ENCODE measurements at regions not wholly inside any gene's neighbourhood (a gene's known extent, or its start where the extent isn't known, plus 50 kb on each side); places are given as distances from the start of the nearest gene placed in this dataset.
A peak's percentile ranks its signal among the peaks of the same experiment; 100 is the strongest.
"Not testable (repeated sequence)": the region's sequence is repeated elsewhere in the genome, so short reads cannot be mapped to it uniquely, and the experiment has no call there.

DNA sequence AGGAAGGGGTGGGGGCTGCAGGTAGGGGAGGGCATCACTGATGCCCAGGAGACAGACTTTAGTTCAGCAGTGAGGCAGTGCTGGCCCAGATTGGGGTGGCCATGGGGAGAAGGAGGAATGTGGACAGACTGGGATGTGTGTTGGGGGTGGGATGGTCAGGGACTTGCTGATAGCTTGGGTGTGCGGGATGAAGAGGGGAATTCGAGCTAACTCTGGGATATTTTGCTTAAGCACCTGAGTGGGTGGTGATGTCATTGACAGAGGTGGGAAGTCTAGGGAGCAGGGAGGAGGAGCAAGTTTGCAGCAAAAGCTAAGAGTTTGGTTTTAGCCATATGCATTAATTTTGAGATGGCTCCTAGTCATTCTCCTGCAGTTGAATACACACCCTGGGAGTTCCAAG lies 207.5 kb downstream of the RPLP1 start:
- no peak for DNase-seq

DNA sequence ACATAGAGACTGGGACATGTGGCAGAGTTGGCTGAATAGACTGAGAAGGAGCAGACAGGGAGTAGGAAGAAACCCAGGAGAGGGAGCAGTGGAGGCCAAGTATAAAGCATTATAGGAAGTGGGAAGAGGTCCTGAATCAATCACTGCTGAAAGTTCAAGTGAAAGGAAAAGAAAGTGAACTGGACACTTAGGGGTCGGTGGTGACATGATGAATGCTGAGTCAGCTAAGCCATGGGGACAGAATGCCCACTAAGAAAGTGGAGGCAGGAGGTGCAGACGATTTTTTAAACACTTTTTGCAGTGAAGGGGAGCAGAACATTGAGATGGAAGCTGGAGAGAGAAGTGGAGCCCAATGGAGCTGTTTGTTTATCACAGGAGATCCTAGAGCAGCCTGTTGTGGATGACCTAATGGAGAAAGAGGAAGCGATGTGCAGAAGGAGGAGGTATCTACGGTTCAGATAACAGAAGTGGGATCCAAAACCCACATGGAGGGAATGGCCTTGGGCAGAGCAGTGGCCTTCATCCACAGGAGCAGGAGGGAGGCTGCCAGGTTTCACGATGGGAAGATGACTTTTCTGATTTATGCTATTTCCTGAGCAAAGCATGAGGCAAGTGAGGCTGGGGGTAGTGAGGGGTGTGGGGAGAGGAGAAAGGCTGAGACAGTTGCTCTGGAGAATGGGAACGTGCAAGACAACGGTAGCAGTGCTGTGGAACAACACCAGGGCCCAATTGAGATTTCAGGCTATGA lies 208.2 kb downstream of the RPLP1 start:
- DNase-seq = no peak

GRCh38 chr15:69661446-69661845 lies 208.8 kb downstream of the RPLP1 start:
- no peak for DNase-seq

- no peak for DNase-seq
Measured at GRCh38 chr15:69661871-69662644, 209.4 kb downstream of the RPLP1 start.

- no peak for DNase-seq
Measured at GRCh38 chr15:69662645-69663000, 210.0 kb downstream of the RPLP1 start.

DNA sequence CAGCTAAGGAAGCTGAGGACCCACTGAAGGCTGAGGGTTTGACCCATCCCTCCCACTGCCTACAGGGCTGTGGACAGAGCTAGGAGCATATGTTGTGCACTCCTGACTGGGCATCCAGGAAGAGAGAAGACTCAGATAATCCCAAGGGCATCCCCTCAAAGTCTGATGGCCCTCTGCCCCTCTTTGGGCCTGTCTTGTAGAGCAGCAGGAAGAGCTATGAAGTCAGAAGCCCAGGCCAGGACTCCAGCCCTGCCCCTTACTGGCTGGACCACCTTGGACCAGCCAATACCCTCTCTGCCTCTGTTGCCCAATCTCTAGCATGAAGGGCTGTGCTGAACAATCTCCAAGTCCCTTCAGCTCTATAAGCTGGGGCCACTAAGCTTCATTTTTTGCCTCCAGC lies 210.8 kb downstream of the RPLP1 start:
- DNase-seq = no peak

DNA sequence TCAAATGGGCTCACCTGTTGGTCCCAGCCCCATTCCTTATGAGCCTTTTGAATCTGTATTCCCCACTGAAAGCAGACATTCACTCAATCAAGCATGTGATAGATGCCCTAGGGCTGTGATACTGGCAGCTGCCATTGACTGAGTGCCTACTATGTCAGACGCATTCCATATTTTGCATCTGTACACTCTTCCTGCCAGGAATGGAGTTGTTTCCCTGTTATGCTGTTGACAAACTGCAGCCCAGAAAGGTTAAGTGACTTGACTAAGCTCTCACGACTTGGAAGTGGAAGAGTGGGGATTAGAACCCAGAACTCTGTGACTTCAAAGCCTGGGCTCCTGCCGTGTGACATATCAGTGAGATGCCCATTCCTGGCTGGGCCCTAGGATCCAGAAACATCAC lies 211.4 kb downstream of the RPLP1 start:
- no peak for DNase-seq

DNA sequence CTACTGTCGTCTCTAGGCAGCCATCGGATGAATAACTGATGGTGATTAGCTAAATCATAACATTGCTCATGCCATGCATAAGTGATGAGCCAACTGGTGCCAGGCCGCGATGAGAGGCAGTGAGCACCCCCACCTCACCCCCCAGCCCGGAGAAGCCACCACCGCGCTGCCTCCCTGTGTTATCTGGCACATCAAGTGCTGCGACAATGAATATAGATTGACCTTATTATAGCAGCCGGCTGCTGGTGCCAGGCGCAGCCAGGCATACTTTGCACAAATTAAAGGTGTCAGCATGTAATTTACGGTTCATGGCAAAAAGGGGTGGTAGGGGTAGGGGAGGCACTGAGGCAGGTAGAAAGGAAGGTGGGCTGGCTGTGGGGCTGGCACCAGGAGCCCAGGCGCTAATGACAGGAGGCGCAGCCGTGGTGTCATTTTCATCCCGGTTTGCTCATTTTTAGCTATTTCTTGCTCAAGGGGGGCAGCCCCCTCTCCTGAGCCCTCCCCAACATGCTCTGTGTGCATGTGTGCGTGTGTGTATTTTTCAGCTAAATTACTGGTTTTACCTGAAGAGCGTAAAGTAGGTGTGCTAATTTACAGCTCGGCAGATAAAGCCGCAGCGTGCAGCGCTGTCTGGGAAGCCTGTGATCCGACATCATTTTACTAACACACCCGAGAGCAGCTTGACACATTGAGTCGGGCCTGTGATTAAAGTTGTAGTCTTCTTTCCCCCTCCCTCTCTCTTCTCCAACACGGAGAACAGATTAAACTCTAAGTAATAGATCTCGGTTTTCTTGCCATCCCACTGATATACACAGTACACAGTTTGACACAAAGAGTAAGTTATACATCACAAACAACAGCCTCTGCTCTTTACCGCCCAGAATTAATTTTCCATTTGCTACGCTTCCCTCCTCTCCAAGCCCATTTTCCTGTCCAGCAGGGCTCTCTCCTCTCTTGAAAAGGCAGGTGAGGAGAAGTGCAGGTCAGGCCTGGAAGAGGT lies 212.3 kb downstream of the RPLP1 start:
- DNase-seq = no peak

- DNase-seq = no peak
Measured at GRCh38 chr15:69665641-69666111, 213.1 kb downstream of the RPLP1 start.

- no peak for DNase-seq
Measured at GRCh38 chr15:69666441-69666882, 213.8 kb downstream of the RPLP1 start.

DNA sequence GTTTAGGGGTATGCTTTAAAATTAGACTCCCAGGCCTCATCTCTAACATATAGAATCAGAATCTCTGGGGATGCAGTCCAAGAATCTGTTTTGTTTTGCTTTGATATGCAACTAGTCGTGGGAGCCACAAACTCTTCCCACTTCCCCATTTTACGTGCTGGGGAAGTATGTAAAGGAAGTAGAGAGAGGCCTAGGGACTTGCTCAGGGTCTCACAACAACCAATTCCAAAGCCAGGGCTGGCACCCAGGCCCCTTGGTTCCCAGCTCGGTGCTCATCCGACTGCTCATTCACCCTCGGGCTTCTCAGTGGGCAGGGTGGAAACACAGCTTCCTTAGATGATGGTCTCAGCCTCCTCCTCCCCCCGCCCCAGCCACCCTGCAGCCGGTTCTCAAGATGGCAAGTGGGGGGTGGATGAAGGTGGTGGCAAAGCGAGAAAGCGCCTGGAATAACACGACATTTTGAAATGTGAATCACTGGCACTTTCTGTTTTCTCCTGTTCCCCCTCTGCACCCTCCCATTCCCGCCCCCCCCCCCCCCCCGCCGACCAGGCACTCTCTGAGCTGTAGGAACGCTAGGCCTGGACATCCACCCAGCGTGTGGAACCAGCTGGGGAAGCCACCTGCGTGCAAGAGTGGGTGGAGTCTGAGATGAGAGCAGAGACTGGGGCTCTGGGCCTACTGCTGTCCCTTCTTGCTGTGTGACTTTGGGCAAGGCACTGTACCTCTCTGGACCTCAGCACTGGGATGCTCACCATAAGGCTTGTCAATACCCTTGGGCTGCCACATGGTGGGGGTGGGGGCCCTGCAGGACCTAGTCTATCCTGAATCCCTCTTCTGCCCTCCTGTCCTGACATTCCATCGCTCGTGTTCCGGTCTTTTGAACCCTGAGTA lies 214.5 kb downstream of the RPLP1 start:
- DNase-seq = no peak

- DNase-seq = peak; percentile 5
Measured at GRCh38 chr15:69668039-69668705, 215.6 kb downstream of the RPLP1 start.

- no peak for DNase-seq
Measured at GRCh38 chr15:69668963-69669362, 216.3 kb downstream of the RPLP1 start.

GRCh38 chr15:69669446-69669845 lies 216.8 kb downstream of the RPLP1 start:
- no peak for DNase-seq

GRCh38 chr15:69673291-69673881 lies 220.8 kb downstream of the RPLP1 start:
- DNase-seq = peak; percentile 3

GRCh38 chr15:69675731-69676130 lies 223.1 kb downstream of the RPLP1 start:
- no peak for DNase-seq

DNA sequence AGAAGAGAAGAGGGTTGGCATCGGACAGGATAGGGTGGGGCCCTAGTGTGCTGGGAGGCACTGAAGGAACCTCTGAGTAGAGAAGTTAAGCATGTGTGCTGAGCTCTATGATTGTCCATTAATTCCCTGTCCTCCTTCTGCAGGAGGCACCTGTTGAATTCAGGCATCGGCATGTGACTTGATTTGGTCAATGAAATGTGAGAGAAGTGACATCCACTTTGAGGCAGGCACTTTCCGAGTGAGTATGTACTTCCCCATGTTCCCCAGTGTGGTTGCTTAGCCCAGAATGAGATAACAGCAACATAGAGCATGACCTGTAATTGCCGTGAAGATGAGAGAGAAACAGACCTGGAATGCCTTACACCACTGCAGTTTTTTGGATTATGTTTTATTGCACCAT lies 224.8 kb downstream of the RPLP1 start:
- DNase-seq = no peak

- DNase-seq = no peak
Measured at GRCh38 chr15:69679623-69680228, 227.1 kb downstream of the RPLP1 start.

DNA sequence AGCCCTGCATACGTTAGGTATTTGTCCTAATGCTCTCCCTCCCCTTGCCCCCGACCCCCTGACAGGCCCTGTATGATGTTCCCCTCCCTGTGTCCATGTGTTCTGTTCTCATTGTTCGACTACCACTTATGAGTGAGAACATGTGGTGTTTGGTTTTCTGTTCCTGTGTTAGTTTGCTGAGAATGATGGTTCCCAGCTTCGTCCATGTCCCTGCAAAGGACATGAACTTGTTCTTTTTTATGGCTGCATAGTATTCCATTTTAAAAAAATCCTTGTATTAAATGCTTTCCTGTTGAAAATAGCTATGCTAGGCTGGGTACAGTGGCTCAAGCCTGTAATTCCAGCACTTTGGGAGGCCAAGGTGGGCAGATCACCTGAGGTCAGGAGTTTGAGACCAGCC lies 232.2 kb downstream of the RPLP1 start:
- not testable (repeated sequence) for DNase-seq
